NCI-H2107 treated with DMSO at 0.1 percent for 48 hours (cell line): ENCODE measurements at regions not wholly inside any gene's neighbourhood (a gene's known extent, or its start where the extent isn't known, plus 50 kb on each side); places are given as distances from the start of the nearest gene placed in this dataset.

Experiments
- DNase-seq: peaks from one replicate; lab custom pipeline; 2025; ENCODE audit not compliant: unreplicated experiment; lab: John Stamatoyannopoulos, UW

GRCh38 chr18:47602273-47602897, 328.1 kb downstream of the SMAD2 start:
- DNase-seq, result no peak

DNA sequence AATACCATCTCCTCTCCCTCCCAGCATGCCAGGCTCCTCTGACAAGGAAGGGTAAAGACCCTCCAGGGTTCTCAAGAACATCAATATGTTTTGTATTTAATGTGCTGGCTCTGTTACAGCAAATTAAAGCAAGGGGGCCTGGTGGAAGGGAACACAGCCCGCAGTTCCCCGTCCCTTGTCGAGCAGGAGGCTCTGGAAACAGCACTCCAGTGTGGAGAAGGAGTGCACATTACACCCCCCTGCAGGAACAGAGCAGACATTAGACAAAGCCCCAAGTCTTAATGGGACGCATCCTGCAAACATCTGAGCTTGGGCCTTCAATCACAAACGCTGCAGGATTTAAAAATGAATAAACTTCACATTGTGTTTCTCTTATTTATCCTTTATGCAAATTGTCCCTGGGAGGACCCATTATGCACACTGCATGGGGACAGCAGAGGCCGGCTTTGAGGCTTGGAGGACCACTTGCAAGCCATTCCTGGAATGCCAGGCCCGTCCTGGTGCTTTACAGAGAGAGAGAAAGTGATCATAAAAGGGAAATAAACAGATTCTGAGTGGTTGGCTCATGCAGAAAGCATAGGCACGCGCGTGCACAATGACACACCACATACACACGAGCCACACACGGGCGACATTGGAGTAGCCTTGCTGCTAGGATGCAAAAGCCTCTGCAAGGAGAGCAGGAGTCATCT, 328.7 kb downstream of the SMAD2 start:
- DNase-seq, result no peak

DNA sequence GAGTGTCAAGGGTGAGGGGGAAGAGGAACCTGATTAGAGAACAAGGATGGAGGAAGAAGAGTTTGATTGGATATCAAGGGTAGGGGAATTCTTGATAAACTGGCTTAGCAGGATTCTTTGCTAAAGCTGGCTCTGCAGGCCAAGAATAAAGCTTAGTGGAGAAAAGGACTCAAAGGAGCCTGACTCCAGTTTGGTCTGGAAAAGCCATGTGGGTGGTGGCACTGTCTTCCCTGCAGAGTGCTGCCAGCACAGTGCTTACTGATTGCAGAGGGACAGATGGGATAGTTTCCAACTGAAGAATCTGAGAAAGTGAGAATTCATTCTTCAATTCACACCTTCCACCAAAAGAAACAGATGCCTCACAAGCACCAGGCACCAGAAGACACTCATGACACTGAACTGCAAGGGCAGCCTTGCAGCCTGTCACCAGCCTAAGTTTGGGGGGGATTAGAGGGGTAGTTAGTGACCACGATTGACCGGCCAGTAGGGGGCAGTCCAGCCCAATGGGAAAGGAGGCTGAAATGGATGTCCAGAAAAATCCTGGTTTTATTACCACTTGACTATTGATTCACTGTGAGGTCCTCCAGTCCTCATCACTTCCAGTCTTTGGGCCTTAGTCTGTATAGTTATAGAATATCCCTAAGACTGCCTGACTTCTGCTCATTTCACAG, 334.5 kb downstream of the SMAD2 start:
- no peak for DNase-seq

DNA sequence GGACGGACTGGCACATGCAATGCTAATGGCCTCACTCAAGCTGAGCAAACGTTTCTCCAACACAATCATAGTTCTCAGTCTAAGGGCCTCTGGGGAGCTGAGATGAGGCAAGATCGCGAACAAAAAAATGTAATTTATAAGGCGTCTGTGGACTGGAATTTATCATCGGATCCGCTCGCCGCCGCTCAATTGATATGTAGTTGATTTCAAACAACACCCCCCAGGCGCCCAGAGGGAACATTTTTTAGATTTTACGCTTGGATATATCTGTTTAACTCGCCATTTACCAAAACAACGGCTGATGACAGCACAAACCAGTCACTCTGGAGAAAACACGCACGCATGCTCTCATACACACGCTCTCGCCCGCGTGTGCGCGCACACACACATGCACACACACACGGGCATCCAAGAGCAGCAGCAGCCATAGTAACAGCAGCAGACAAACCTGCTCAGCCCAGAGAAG, 335.8 kb downstream of the SMAD2 start:
- DNase-seq, result no peak

- DNase-seq, result peak; percentile 95
Measured at GRCh38 chr18:47593744-47594472, 336.6 kb downstream of the SMAD2 start.

- DNase-seq, result no peak
Measured at GRCh38 chr18:47591429-47591828, 339.0 kb downstream of the SMAD2 start.

- DNase-seq, result no peak
Measured at GRCh38 chr18:47587587-47587986, 336.1 kb upstream of the SKOR2 start.

DNA sequence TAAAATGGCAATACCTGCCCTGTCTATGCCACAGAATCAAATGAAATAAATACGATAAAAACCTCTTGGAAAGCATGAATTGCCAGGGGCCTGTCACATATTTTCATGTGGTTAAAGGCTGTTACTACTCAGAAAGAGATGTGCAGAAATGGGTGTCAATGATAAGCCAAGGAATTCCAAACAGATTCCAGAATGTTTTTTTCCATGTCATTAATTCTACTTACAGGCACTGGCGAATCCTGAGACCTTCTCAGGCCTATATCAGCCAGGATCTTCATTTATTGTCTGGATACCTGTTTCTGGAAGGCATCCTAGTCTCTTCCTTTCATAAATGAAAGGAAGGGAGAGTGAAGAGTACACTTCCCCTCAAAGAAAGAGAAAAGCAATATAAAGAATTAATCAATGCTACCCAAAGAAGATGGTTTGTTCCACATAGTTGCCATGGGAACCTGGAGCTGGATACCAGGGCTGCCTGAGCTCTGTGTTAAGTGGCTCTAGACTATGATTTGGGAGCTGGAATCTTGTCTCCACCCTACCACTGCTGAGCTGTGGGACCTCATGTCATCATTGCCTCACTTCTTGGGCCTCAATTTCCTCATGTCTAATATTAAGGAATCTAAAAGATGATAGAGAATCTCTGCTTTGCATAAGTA, 335.1 kb upstream of the SKOR2 start:
- DNase-seq, result no peak

GRCh38 chr18:47585914-47586313, 334.5 kb upstream of the SKOR2 start:
- no peak for DNase-seq

GRCh38 chr18:47585136-47585535, 333.7 kb upstream of the SKOR2 start:
- DNase-seq, result no peak

- no peak for DNase-seq
Measured at GRCh38 chr18:47582093-47582492, 330.6 kb upstream of the SKOR2 start.

DNA sequence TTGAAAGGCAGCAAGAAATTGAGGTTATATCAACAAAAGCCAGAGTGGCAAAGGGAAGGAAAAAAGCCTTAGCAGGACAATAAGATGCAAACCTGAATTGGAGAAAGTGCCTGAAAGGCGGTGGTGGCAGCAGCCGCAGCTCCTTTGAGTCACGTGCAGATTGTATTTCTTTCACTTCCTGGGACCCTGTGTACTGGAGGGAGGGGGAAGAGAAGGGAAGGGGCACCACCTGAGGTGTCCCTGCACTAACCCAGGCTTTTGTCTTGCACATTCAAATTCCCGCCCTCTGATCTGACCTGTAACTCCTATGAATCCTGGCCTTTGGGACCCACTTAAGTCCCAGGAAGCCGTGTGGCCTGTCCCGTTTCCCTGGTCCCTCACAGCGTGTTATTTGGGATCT, 326.1 kb upstream of the SKOR2 start:
- no peak for DNase-seq

GRCh38 chr18:47574966-47575365, 323.5 kb upstream of the SKOR2 start:
- no peak for DNase-seq

GRCh38 chr18:47571957-47572356, 320.5 kb upstream of the SKOR2 start:
- DNase-seq, result no peak

DNA sequence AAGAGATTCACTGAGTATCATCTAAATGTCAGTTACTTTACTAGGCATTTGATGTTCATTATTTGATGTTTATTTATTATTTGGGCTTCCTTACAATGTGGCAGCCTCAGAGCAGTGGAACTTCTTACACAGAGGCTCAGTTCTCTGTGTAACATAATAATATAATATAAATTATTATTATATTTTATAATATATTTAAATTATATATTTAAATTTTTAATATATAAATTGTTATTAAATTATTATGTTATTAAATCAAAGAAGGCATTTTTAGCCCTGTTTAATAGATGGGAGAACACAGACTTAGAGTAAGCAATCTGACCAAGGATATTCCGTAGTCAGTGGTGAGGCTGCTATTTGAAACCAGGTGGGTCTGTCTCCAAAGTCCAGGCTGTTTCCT, 315.3 kb upstream of the SKOR2 start:
- no peak for DNase-seq

DNA sequence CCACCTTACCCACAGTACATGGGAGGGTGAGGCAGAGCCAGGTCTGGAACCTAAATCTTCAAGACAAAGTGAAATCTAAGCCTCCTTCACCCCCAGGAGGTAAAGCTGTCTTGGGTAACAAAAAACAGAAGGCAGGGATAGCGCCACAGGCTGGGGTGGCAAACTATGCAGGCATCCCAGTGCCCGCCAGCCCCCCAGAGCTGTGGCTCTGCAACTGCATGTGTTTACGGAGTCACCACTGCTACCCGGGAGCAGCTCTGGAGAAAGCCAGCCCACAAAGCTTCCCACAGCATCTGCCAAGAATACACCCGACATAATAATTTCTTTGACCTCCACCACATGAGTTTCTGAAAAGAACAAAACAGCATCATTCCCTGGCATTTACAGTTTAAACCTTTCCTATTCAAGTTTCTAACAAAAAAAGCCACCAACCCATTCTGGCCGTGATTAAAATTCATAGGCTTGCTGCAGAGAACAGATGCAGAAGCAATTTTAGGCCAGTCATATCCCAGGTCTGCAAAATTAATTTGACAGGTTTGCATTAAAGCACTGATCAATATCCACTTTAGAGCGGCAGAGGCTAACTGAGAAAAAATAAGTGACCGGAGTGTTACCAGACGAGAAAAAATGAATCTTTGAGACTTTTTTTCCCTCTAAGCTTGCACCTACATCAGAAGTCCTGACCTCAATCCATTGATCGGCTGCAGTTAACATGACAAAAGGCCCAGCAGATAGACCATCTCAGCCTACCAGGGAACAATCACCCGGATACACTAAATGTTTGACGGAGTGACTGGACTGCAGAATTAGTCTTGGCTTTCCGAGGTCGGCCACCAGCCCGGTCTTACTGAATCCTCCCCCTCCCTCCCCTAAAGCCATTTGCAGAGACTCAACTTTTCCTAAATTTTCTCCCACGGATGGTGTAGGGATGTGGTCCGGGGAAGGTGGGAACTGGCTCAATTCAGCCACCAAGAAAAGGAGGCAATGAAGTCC, 309.6 kb upstream of the SKOR2 start:
- no peak for DNase-seq

GRCh38 chr18:47558110-47558750, 306.8 kb upstream of the SKOR2 start:
- no peak for DNase-seq

DNA sequence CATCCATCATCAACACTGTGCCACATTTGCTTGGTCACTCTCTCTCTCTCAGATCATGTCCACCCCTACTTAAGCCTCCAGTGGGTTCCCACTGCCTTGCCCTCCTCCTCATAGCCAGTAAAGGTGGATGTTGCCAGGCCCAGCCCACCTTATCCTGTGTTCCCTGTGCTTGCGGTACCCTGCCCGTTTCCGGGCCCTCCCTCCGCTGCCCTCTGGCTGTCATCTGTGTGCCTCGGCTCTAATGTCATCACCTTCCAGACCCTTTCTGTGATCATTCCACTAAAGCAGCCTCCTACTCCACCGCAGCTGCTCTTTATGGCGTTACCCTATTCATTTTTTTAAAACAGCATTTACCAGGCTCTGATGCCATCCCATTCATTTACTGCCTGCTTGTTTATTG, 305.7 kb upstream of the SKOR2 start:
- DNase-seq, result no peak

DNA sequence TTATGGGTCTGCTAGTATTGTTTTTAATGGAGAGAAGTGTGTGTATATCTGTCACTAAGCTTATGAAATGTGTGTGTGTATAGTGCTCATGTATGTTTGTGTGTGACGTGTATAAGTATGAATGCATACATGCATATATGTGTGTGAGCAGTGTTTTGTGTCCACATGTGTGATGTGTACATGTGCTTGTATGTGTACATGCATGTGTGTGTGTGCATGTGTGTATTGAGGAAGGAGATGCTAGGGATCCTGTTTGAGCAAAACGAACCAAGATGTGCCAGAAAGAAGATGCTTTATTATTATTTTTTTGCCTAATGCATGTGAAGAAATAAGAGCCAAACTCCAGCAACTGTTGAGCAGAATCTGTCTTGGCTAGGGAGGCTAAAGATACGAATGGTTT, 301.3 kb upstream of the SKOR2 start:
- DNase-seq, result no peak
